ENCODE measurements at regions not wholly inside any gene's neighbourhood (a gene's known extent, or its start where the extent isn't known, plus 50 kb on each side); places are given as distances from the start of the nearest gene placed in this dataset.
"Not testable (repeated sequence)": the region's sequence is repeated elsewhere in the genome, so short reads cannot be mapped to it uniquely, and the experiment has no call there.

GRCh38 chr11:90704510-90704909 lies 481.7 kb upstream of the CHORDC1 start:
- no peak for DNase-seq
- POLR2A ChIA-PET: no interaction called here
- H3K27ac Mint-ChIP-seq: no peak overlapping the region
- H3K4me3 Mint-ChIP-seq: no peak overlapping the region
- peaks cover 0 to 28% (median 5%) of the 10 kb centered on the region in 9 donors for H3K9me3 Mint-ChIP-seq
- no peaks in the 10 kb centered on the region for H3K4me1 Mint-ChIP-seq
- ATAC-seq: no peak
- H3K36me3 Mint-ChIP-seq: no peaks in the 10 kb centered on the region
- H3K27me3 Mint-ChIP-seq: no peaks in the 10 kb centered on the region

DNA sequence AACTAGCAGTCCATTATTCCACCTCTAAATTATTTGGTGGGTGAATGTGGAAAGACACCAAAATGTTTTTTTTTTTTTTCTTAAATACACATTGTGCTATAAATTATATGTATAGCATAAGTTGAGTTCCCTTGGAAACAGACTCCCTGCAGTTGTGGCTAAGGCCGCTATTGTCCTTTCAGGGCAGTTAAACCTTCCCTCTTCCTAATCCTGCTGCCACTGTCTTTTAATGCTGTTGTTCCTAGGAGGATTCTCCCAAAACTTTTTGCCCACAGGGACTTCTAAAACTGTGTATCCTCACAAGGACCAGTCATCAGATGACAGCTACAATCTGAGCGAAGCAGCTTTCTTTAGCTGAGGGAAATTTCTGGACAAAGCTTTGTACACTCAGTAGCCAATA lies 478.9 kb upstream of the CHORDC1 start:
- no peak for ATAC-seq
- POLR2A ChIA-PET: no interaction called here
- Mint-ChIP-seq H3K4me1 (no peaks in the 10 kb centered on the region), H3K36me3 (no peaks in the 10 kb centered on the region), H3K27me3 (no peaks in the 10 kb centered on the region), H3K9me3 (peaks cover 0 to 24% (median 3%) of the 10 kb centered on the region in 9 donors), H3K4me3 (no peak overlapping the region), H3K27ac (no peak overlapping the region)
- DNase-seq: no peak

DNA sequence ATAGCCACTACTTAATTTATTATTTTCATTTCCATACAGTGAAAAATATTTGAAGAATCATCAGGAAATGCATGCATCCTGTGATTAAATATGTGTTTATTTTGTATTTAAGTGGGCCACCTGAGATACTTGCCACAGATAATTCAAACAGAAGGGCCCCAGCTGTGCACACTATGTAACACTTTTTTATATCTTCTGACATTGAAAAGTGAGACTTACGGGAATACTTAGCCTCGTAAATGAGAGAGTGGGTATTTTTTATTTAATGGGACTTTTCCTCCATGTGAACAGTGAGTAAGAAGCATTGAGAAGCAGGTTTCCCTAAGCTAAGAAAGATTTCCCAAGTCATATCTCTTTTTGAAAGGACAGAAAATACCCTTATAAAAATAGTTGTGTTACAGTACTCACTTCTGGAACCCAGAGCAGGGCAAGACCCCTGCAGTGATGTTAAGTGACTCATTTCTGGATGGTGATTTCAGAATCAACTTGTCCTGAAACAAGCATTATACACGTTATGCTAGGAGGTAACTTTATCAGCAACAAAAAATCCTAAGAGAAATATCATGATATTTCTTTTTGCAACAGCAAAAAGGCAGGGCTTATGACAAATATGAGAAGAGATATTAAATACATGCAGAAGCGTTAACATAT lies 478.1 kb upstream of the CHORDC1 start:
- Mint-ChIP-seq H3K36me3 (no peaks in the 10 kb centered on the region), H3K27ac (no peak overlapping the region), H3K9me3 (peaks cover 0 to 21% (median 3%) of the 10 kb centered on the region in 9 donors), H3K4me1 (no peaks in the 10 kb centered on the region), H3K27me3 (no peaks in the 10 kb centered on the region), H3K4me3 (no peak overlapping the region)
- ATAC-seq: no peak
- DNase-seq: no peak
- POLR2A ChIA-PET: no interaction called here

DNA sequence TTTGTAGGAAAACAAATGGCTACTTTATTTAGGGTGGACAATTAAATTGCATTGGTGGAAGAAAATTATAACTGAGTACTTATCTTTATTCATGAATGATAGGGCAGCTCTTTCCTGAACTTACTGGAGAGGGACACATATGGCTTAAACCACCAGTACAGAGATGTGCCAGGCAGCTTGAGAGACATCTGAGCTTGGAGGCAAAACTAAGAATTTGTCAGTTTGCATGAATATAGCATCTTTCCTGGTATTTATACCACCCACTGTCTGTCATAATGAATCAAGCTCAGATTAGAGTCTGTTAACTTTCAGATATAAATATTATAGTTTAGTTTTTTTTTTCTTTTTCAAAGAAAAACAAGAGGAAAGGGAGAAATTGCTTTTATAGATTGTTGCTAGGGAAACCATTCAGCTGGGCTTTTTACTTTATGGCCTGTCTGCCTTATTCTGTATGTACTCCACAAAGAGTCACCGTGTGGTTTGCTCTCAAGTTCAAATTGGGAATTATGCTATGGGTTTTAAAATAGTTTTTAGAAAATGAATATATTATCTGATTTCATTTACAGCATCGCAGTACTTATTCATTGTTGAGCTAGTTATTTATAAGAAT lies 477.0 kb upstream of the CHORDC1 start:
- POLR2A ChIA-PET: no interaction called here
- Mint-ChIP-seq H3K9me3 (peaks cover 0 to 16% (median 0%) of the 10 kb centered on the region in 9 donors), H3K27me3 (no peaks in the 10 kb centered on the region), H3K36me3 (no peaks in the 10 kb centered on the region), H3K27ac (no peak overlapping the region), H3K4me3 (no peak overlapping the region), H3K4me1 (no peaks in the 10 kb centered on the region)
- no peak for DNase-seq
- ATAC-seq: no peak

GRCh38 chr11:90698238-90698637 lies 475.4 kb upstream of the CHORDC1 start:
- peaks cover 0 to 18% (median 2%) of the 10 kb centered on the region in 9 donors for H3K9me3 Mint-ChIP-seq

GRCh38 chr11:90675496-90675895 lies 452.6 kb upstream of the CHORDC1 start:
- H3K27me3 Mint-ChIP-seq, H3K36me3 Mint-ChIP-seq, H3K4me1 Mint-ChIP-seq, H3K4me3 Mint-ChIP-seq, ATAC-seq, POLR2A ChIA-PET, DNase-seq: not testable (repeated sequence)
- Mint-ChIP-seq H3K27ac (peak overlapping the region in 1 of 10 donors; percentile 28), H3K9me3 (peaks cover 0 to 16% (median 4%) of the 10 kb centered on the region in 9 donors)

More at GRCh38 chr11:90698238-90698637, 475.4 kb upstream of the CHORDC1 start:
- H3K27me3 Mint-ChIP-seq: no peaks in the 10 kb centered on the region
- H3K27ac Mint-ChIP-seq: no peak overlapping the region
- no peaks in the 10 kb centered on the region for H3K4me1 Mint-ChIP-seq
- H3K4me3 Mint-ChIP-seq: no peak overlapping the region
- DNase-seq: no peak
- POLR2A ChIA-PET: no interaction called here
- no peak for ATAC-seq
- H3K36me3 Mint-ChIP-seq: peaks cover 0 to 2% (median 0%) of the 10 kb centered on the region in 3 donors

DNA sequence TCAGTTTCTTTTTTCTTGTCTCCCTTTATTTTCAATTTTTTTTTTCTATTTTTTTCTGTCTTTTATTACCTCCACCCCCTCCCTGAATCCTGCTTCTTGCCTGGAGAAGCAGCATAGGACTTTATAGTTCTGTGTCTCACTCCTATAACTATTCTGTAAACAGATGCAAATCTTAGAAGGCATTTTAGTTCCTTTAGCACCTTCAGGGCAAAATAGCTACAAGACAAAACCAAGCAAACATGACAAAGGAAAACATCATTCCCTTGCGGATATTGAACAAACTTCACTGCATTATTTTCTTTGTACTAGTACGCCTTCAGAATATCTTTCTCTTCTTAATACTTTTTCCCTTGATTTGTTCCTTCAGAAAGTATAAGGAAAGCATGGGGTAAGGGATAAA lies 446.2 kb upstream of the CHORDC1 start:
- no peak overlapping the region for H3K27ac Mint-ChIP-seq
- no peaks in the 10 kb centered on the region for H3K27me3 Mint-ChIP-seq
- ATAC-seq: no peak
- no peak overlapping the region for H3K4me3 Mint-ChIP-seq
- peaks cover 0 to 4% (median 2%) of the 10 kb centered on the region in 3 donors for H3K36me3 Mint-ChIP-seq
- DNase-seq: no peak
- no peaks in the 10 kb centered on the region for H3K4me1 Mint-ChIP-seq
- POLR2A ChIA-PET: no interaction called here
- H3K9me3 Mint-ChIP-seq: peaks cover 0 to 27% (median 3%) of the 10 kb centered on the region in 9 donors

DNA sequence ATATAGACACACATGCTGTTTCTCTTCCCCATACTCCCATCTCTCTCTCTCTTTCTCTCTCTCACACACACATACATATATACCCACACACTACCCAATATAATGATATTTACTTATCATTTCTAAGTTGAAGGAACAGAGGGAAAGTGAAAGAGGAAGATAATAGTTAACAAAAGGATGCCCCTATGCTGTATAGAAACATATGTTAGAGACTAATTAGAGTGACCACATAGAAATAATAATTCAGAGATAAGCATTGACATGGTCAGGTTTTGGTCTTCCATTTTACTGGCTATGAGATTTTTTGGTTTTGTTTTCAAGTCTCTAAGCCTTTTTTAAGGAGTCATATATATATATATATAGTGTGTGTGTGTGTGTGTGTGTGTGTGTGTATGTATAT lies 445.7 kb upstream of the CHORDC1 start:
- Mint-ChIP-seq H3K9me3 (peaks cover 0 to 29% (median 4%) of the 10 kb centered on the region in 9 donors), H3K36me3 (peaks cover 0 to 4% (median 2%) of the 10 kb centered on the region in 3 donors), H3K27me3 (no peaks in the 10 kb centered on the region), H3K27ac (no peak overlapping the region), H3K4me3 (no peak overlapping the region), H3K4me1 (no peaks in the 10 kb centered on the region)
- ATAC-seq (no peak), DNase-seq (no peak)
- POLR2A ChIA-PET: no interaction called here

DNA sequence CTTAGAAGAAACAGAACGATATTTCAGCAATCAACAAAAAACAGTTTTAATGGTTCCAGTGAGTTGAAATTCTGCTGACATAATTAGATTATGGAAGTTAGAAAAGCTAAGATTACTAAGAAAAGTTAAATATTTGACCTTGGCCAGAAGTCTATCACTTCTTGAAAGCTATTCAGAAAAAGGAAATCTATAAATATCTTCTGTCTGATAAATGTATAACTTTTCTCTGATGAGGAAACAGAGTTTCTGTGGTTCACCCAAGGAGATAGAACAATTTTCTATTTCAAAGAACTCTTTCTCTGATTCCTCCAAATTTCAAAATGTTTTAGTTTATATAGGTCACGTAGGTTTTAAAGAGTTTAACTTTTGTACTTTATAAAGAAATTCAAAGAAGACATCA lies 438.4 kb upstream of the CHORDC1 start:
- POLR2A ChIA-PET: no interaction called here
- no peak overlapping the region for H3K27ac Mint-ChIP-seq
- DNase-seq (no peak), ATAC-seq (no peak)
- H3K27me3 Mint-ChIP-seq: no peaks in the 10 kb centered on the region
- H3K4me1 Mint-ChIP-seq: no peaks in the 10 kb centered on the region
- H3K36me3 Mint-ChIP-seq: peaks cover 2 to 3% (median 2%) of the 10 kb centered on the region in 3 donors
- peaks cover 0 to 12% (median 5%) of the 10 kb centered on the region in 9 donors for H3K9me3 Mint-ChIP-seq
- H3K4me3 Mint-ChIP-seq: no peak overlapping the region

- H3K27me3 Mint-ChIP-seq: no peaks in the 10 kb centered on the region
- H3K9me3 Mint-ChIP-seq: peaks cover 0 to 8% (median 3%) of the 10 kb centered on the region in 9 donors
- DNase-seq (no peak), ATAC-seq (no peak)
- H3K36me3 Mint-ChIP-seq: peaks cover 0 to 3% (median 0%) of the 10 kb centered on the region in 3 donors
- H3K4me3 Mint-ChIP-seq: no peak overlapping the region
- no peaks in the 10 kb centered on the region for H3K4me1 Mint-ChIP-seq
- POLR2A ChIA-PET: no interaction called here
- H3K27ac Mint-ChIP-seq: no peak overlapping the region
Observed at GRCh38 chr11:90656171-90656570, 433.3 kb upstream of the CHORDC1 start.

GRCh38 chr11:90650153-90650552 lies 427.3 kb upstream of the CHORDC1 start:
- ATAC-seq (no peak), DNase-seq (no peak)
- no peak overlapping the region for H3K27ac Mint-ChIP-seq
- H3K4me3 Mint-ChIP-seq: no peak overlapping the region
- H3K27me3 Mint-ChIP-seq: no peaks in the 10 kb centered on the region
- POLR2A ChIA-PET: no interaction called here
- no peaks in the 10 kb centered on the region for H3K4me1 Mint-ChIP-seq
- peaks cover 0 to 9% (median 0%) of the 10 kb centered on the region in 9 donors for H3K9me3 Mint-ChIP-seq
- no peaks in the 10 kb centered on the region for H3K36me3 Mint-ChIP-seq

GRCh38 chr11:90646706-90647105 lies 423.9 kb upstream of the CHORDC1 start:
- no peak overlapping the region for H3K4me3 Mint-ChIP-seq
- peaks cover 0 to 7% (median 0%) of the 10 kb centered on the region in 9 donors for H3K9me3 Mint-ChIP-seq
- H3K27me3 Mint-ChIP-seq: no peaks in the 10 kb centered on the region
- POLR2A ChIA-PET: no interaction called here
- no peak for ATAC-seq
- no peaks in the 10 kb centered on the region for H3K36me3 Mint-ChIP-seq
- H3K4me1 Mint-ChIP-seq: no peaks in the 10 kb centered on the region
- no peak overlapping the region for H3K27ac Mint-ChIP-seq
- DNase-seq: no peak

DNA sequence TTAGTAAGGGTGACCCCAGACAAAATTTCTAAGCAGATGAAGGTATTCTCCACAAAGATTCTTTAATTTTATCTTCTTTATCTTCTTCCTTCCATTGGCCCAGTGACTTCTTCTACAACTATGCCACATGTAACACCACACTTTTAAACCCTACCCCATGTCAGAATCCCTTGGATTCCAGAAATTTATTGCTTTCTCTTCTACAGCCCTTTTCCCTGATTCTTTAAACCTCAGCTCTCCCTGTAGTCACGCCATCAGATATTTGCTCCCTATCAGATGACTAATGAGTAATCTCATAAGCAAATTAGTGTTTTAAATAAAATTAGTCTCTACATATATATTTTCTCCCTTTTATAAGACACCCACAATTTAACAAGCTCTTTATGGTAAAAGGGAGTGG lies 423.4 kb upstream of the CHORDC1 start:
- ATAC-seq (no peak), DNase-seq (no peak)
- no peak overlapping the region for H3K27ac Mint-ChIP-seq
- peaks cover 0 to 10% (median 0%) of the 10 kb centered on the region in 9 donors for H3K9me3 Mint-ChIP-seq
- H3K4me1 Mint-ChIP-seq: no peaks in the 10 kb centered on the region
- no peaks in the 10 kb centered on the region for H3K27me3 Mint-ChIP-seq
- POLR2A ChIA-PET: no interaction called here
- no peaks in the 10 kb centered on the region for H3K36me3 Mint-ChIP-seq
- no peak overlapping the region for H3K4me3 Mint-ChIP-seq

Measured in naive thymus-derived CD8-positive, alpha-beta T cell (primary cell).